GM12878 (cell line): ENCODE measurements at regions not wholly inside any gene's neighbourhood (a gene's known extent, or its start where the extent isn't known, plus 50 kb on each side); places are given as distances from the start of the nearest gene placed in this dataset.

ENCODE experiments used
- ATAC-seq: fragments of 200-7000 bp; cut with Tn5 transposase; 3 replicates; pipeline ENCODE4 v1.9.1; 2020; ENCODE audit warnings: mild to moderate bottlenecking, moderate library complexity
- BruUV-seq: library from RNA; stranded (reverse); fragments of 400-500 nt; replicated peaks from 2 replicates; lab custom pipeline; 2021; lab: Mats Ljungman, UMichigan
- CTCF ChIA-PET: fragments of 300-600 bp; sonication (Branson Sonifier 250); formaldehyde crosslinking; extraction: SDS; loops from one replicate; lab custom pipeline; 2021; ENCODE audit warnings: inconsistent platforms; lab: Yijun Ruan, JAX
- POLR2A ChIA-PET: fragments of 350-600 bp; formaldehyde crosslinking; extraction: SDS; loops from one replicate; lab custom pipeline; 2021; ENCODE audit warnings: inconsistent platforms; lab: Charles Lee
- RAD21 ChIA-PET: fragments of 300-600 bp; sonication (Branson Sonifier 250); formaldehyde crosslinking; loops from one replicate; lab custom pipeline; 2023; ENCODE audit warnings: antibody characterized with exemption; ENCODE audit not compliant: unreplicated experiment; lab: Charles Lee
- SMC1A ChIA-PET: fragments of 300-600 bp; sonication (Branson Sonifier 250); formaldehyde crosslinking; loops from one replicate; lab custom pipeline; 2023; ENCODE audit not compliant: unreplicated experiment, uncharacterized antibody; lab: Charles Lee
- DNase-seq: peaks from one replicate; pipeline ENCODE4 v3.0.0-alpha.2; 2011; ENCODE audit warnings: low read depth, low spot score
- FAIRE-seq: peaks from 3 replicates; lab custom pipeline; 2011; peaks lifted over from hg19 to GRCh38; lab: Jason Lieb, UNC
- H2AFZ ChIP-seq: 2 replicates; pipeline ENCODE4 v1.6.0; 2011; ENCODE audit warnings: low read depth, low read length, control low read depth; ENCODE audit not compliant: control insufficient read depth
- H3K27ac ChIP-seq: 2 replicates; pipeline ENCODE4 v1.5.1; 2011; ENCODE audit warnings: control low read depth; ENCODE audit not compliant: control insufficient read depth, insufficient read depth
- H3K27me3 ChIP-seq, 2 experiments: replicated peaks in 1 of 2; 2 replicates each; pipeline versions ENCODE4 v1.6.0 to v1.6.1; 2011; ENCODE audit warnings: low read length in 1 of 2; ENCODE audit not compliant: control insufficient read depth in 2 of 2, insufficient read depth in 2 of 2
- H3K36me3 ChIP-seq, 2 experiments: 2 replicates each; pipeline ENCODE4 v1.5.1; 2011; ENCODE audit warnings: low read length in 1 of 2; ENCODE audit not compliant: control insufficient read depth in 2 of 2, insufficient read depth in 2 of 2
- H3K4me1 ChIP-seq: 2 replicates; pipeline ENCODE4 v1.6.1; 2011; ENCODE audit warnings: mild to moderate bottlenecking, low read length, moderate library complexity, mixed read lengths; ENCODE audit not compliant: control insufficient read depth, insufficient read depth
- H3K4me2 ChIP-seq: 2 replicates; pipeline ENCODE4 v1.6.0; 2011; ENCODE audit warnings: control low read depth; ENCODE audit not compliant: control insufficient read depth, insufficient read depth
- H3K4me3 ChIP-seq: fragments of 200-600 bp; sonication (generic); 2 replicates; pipeline ENCODE4 v1.5.1; 2016
- H3K79me2 ChIP-seq: 2 replicates; pipeline ENCODE4 v1.6.0; 2011; ENCODE audit warnings: low read length; ENCODE audit not compliant: control insufficient read depth, insufficient read depth
- H3K9ac ChIP-seq: 2 replicates; pipeline ENCODE4 v1.8.0; 2011; ENCODE audit warnings: low read length, control low read depth, mixed read lengths; ENCODE audit not compliant: control insufficient read depth, insufficient read depth
- H3K9me3 ChIP-seq: replicated peaks from 3 replicates; pipeline ENCODE4 v1.5.1; 2011; ENCODE audit warnings: mild to moderate bottlenecking, low read length; ENCODE audit not compliant: control insufficient read depth, insufficient read depth
- H4K20me1 ChIP-seq: 2 replicates; pipeline ENCODE4 v1.6.0; 2011; ENCODE audit not compliant: control insufficient read depth, insufficient read depth
- BCLAF1 ChIP-seq: fragments of 450-650 bp; IDR thresholded peaks from 2 replicates; pipeline ENCODE4 v1.6.1; 2017; ENCODE audit warnings: antibody characterized with exemption, mild to moderate bottlenecking, moderate library complexity
- E4F1 ChIP-seq: fragments of 450-650 bp; IDR thresholded peaks from 2 replicates; pipeline ENCODE4 v1.6.1; 2018; ENCODE audit warnings: borderline replicate concordance, mild to moderate bottlenecking; ENCODE audit not compliant: partially characterized antibody
- PBX3 ChIP-seq: IDR thresholded peaks from 2 replicates; pipeline ENCODE4 v1.6.1; 2011; ENCODE audit warnings: mild to moderate bottlenecking, low read depth, low read length, moderate library complexity; ENCODE audit not compliant: insufficient replicate concordance
- USF2 ChIP-seq: IDR thresholded peaks from 2 replicates; pipeline ENCODE4 v1.6.1; 2011; ENCODE audit warnings: low read depth, low read length, improper control_type of control experiment, borderline replicate concordance
- ZBTB40 ChIP-seq: fragments of 450-650 bp; IDR thresholded peaks from 2 replicates; pipeline ENCODE4 v1.6.1; 2016; ENCODE audit warnings: mild to moderate bottlenecking, moderate library complexity, borderline replicate concordance
- WGBS: methylation state at CpG from one replicate; pipeline ENCODE4 v1.1.6; 2016; ENCODE audit warnings: low lambda C conversion rate; ENCODE audit not compliant: insufficient replicate concordance, insufficient coverage; ENCODE audit errors: missing lambda C conversion rate; 5-methylcytosine and 5-hydroxymethylcytosine counted together
- in situ Hi-C: fragments of 300-500 bp; cut with MboI; formaldehyde crosslinking; loops from 9 replicates; pipeline ENCODE4 v1.14.3; 2018; ENCODE audit warnings: mixed read lengths
- intact Hi-C: fragments of 100-400 bp; cut with micrococcal nuclease; formaldehyde crosslinking; loops from one replicate; pipeline ENCODE4 v1.14.2; 2022; ENCODE audit not compliant: unreplicated experiment

GRCh38 chr1:47523835-47524215 is 86.0 kb downstream of the FOXD2 start (continued):
- TF ChIP-seq ZBTB40: no peak
- TF ChIP-seq E4F1: no peak
- TF ChIP-seq, all 136 proteins: peak for 0

- no peak for FAIRE-seq
- in situ Hi-C loops: no loop called here
- H3K4me3 ChIP-seq: no peak overlapping the region
- DNase-seq: no peak
- H3K9ac ChIP-seq: no peak overlapping the region
- no peak for ATAC-seq
- H3K4me2 ChIP-seq: no peak overlapping the region
- intact Hi-C loops: loop anchor here (10.0 kb wide), 1 partner anchor 191 kb away; no protein-coding TSS in a partner anchor
- no peak overlapping the region for H2AFZ ChIP-seq
- no peaks in the 10 kb centered on the region for H3K36me3 ChIP-seq
- 7% methylated on average over 7 of the region's 7 CpGs for WGBS
- no peaks in the 10 kb centered on the region for H3K4me1 ChIP-seq
- H3K9me3 ChIP-seq: no peaks in the 10 kb centered on the region; the same call in 2 of the 3 replicates
- H3K27ac ChIP-seq: no peak overlapping the region
- H4K20me1 ChIP-seq: no peaks in the 10 kb centered on the region
- SMC1A ChIA-PET: no interaction called here
- no peaks in the 10 kb centered on the region for H3K79me2 ChIP-seq
- no peaks in the 10 kb centered on the region; a peak in 2 of 4 replicates for H3K27me3 ChIP-seq
- RAD21 ChIA-PET: no interaction called here
- no TSS peak for BruUV-seq
- CTCF ChIA-PET: interaction anchor here (0.7 kb wide), 1 partner anchor 10 kb away, joined by 3 read pairs; no protein-coding TSS in a partner anchor
- POLR2A ChIA-PET: no interaction called here
- TF ChIP-seq BCLAF1 (no peak), USF2 (no peak), E4F1 (no peak), PBX3 (no peak)
These were observed 86.4 kb downstream of the FOXD2 start for GRCh38 chr1:47524272-47524671.
